H1 (cell line): ENCODE measurements at regions not wholly inside any gene's neighbourhood (a gene's known extent, or its start where the extent isn't known, plus 50 kb on each side); places are given as distances from the start of the nearest gene placed in this dataset.

ENCODE experiments used
- CTCF ChIA-PET: fragments of 300-600 bp; sonication (Branson Sonifier 250); formaldehyde crosslinking; loops from one replicate; lab custom pipeline; 2021; ENCODE audit not compliant: partially characterized antibody; lab: Charles Lee
- POLR2A ChIA-PET: fragments of 300-600 bp; sonication (Branson Sonifier 250); formaldehyde crosslinking; loops from one replicate; lab custom pipeline; 2021; ENCODE audit warnings: inconsistent platforms; ENCODE audit not compliant: partially characterized antibody; lab: Charles Lee
- DNase-seq, 2 experiments: peaks; one replicate each; pipeline versions ENCODE4 v3.0.0 to v3.0.0-alpha.2; 2010 to 2022; ENCODE audit warnings: low spot score in 2 of 2, low read depth in 1 of 2, mixed read lengths in 1 of 2
- FAIRE-seq: peaks from 2 replicates; lab custom pipeline; 2011; peaks lifted over from hg19 to GRCh38; lab: Jason Lieb, UNC
- H2AFZ ChIP-seq: 2 replicates; pipeline ENCODE4 v1.8.1; 2012; ENCODE audit warnings: low read length, inconsistent platforms
- H2AK5ac ChIP-seq: 2 replicates; pipeline ENCODE4 v1.6.1; 2013; ENCODE audit warnings: low read depth, low read length
- H2BK120ac ChIP-seq: replicated peaks from 2 replicates; pipeline ENCODE3; 2013; ENCODE audit warnings: low read depth, low read length, inconsistent platforms
- H2BK12ac ChIP-seq: 2 replicates; pipeline ENCODE4 v1.6.1; 2013; ENCODE audit warnings: low read depth, low read length
- H2BK15ac ChIP-seq: 2 replicates; pipeline ENCODE4 v1.6.1; 2013; ENCODE audit warnings: low read length
- H2BK20ac ChIP-seq: 2 replicates; pipeline ENCODE4 v1.6.1; 2013; ENCODE audit warnings: low read length
- H2BK5ac ChIP-seq: 2 replicates; pipeline ENCODE4 v1.6.1; 2013; ENCODE audit warnings: low read depth, low read length
- H3K14ac ChIP-seq: 2 replicates; pipeline ENCODE4 v1.6.1; 2013; ENCODE audit warnings: inconsistent platforms; ENCODE audit not compliant: insufficient read length
- H3K18ac ChIP-seq: 2 replicates; pipeline ENCODE4 v1.6.1; 2013; ENCODE audit warnings: low read length; ENCODE audit errors: extremely low read depth
- H3K23ac ChIP-seq: 2 replicates; pipeline ENCODE4 v1.6.1; 2013; ENCODE audit warnings: inconsistent platforms; ENCODE audit not compliant: insufficient read length
- H3K23me2 ChIP-seq: 2 replicates; pipeline ENCODE4 v1.6.1; 2013; ENCODE audit warnings: low read depth, low read length
- H3K27ac ChIP-seq: 2 replicates; pipeline ENCODE4 v1.6.1; 2011; ENCODE audit warnings: low read depth, low read length, inconsistent platforms
- H3K27me3 ChIP-seq, 4 experiments: replicated peaks in 1 of 4; 1 replicate in 1 of 4; 2 replicates in 3 of 4; pipeline versions ENCODE4 v1.6.1 to v1.8.1; 2011 to 2013; ENCODE audit warnings: low read length in 3 of 4, mild to moderate bottlenecking in 3 of 4, inconsistent platforms in 2 of 4, mixed read lengths in 2 of 4, moderate library complexity in 1 of 4; ENCODE audit not compliant: control insufficient read depth in 3 of 4, insufficient read depth in 3 of 4; ENCODE audit errors: extremely low read depth in 1 of 4
- H3K36me3 ChIP-seq, 4 experiments: 2 replicates each; pipeline versions ENCODE4 v1.6.1 to v1.8.1; 2011 to 2013; ENCODE audit warnings: mild to moderate bottlenecking in 4 of 4, low read length in 3 of 4, moderate library complexity in 2 of 4, control low read depth in 1 of 4, inconsistent platforms in 1 of 4; ENCODE audit not compliant: insufficient read depth in 4 of 4, control insufficient read depth in 2 of 4
- H3K4ac ChIP-seq: replicated peaks from 2 replicates; pipeline ENCODE3; 2013; ENCODE audit warnings: low read length, low read depth, mixed read lengths, inconsistent platforms; ENCODE audit not compliant: insufficient read length
- H3K4me1 ChIP-seq, 4 experiments: replicated peaks in 1 of 4; 1 replicate in 1 of 4; 2 replicates in 3 of 4; pipeline versions ENCODE4 v1.6.1 to v1.8.1; 2011 to 2013; ENCODE audit warnings: low read length in 3 of 4, inconsistent platforms in 2 of 4, mixed read lengths in 1 of 4; ENCODE audit not compliant: insufficient read depth in 4 of 4, control insufficient read depth in 3 of 4
- H3K4me2 ChIP-seq, 2 experiments: 2 replicates each; pipeline versions ENCODE4 v1.6.1 to v1.8.1; 2011 to 2013; ENCODE audit warnings: low read depth in 2 of 2, low read length in 2 of 2, control low read depth in 1 of 2, inconsistent platforms in 1 of 2, mild to moderate bottlenecking in 1 of 2; ENCODE audit not compliant: insufficient read depth in 1 of 2
- H3K4me3 ChIP-seq, 4 experiments: fragments of 200-600, 300-600 bp in 1 of 4; sonication (generic), shearing (Covaris generic), sonication (Bioruptor Twin) in 1 of 4; 2 replicates each; pipeline versions ENCODE4 v1.5.1 to v1.8.1; 2011 to 2016; ENCODE audit warnings: low read length in 4 of 4, low read depth in 3 of 4, control low read depth in 2 of 4, inconsistent platforms in 2 of 4, mild to moderate bottlenecking in 2 of 4, mixed read lengths in 1 of 4, moderate library complexity in 1 of 4; ENCODE audit not compliant: insufficient read depth in 2 of 4; ENCODE audit errors: extremely low read depth in 1 of 4
- H3K56ac ChIP-seq: replicated peaks from 2 replicates; pipeline ENCODE3; 2013; ENCODE audit warnings: low read depth, mild to moderate bottlenecking, mixed read lengths, low read length, inconsistent platforms; ENCODE audit not compliant: insufficient read length
- H3K79me1 ChIP-seq: 2 replicates; pipeline ENCODE4 v1.6.1; 2013; ENCODE audit warnings: low read depth, low read length, control low read depth
- H3K79me2 ChIP-seq, 2 experiments: 2 replicates each; pipeline versions ENCODE4 v1.6.1 to v1.8.1; 2012 to 2013; ENCODE audit warnings: low read length in 2 of 2, mild to moderate bottlenecking in 2 of 2, inconsistent platforms in 1 of 2; ENCODE audit not compliant: insufficient read depth in 2 of 2, control insufficient read depth in 1 of 2
- H3K9ac ChIP-seq, 4 experiments: replicated peaks in 1 of 4; 1 replicate in 1 of 4; 2 replicates in 3 of 4; pipeline versions ENCODE4 v1.6.1 to v1.8.1; 2011 to 2013; ENCODE audit warnings: low read depth in 3 of 4, low read length in 3 of 4, control low read depth in 2 of 4, mild to moderate bottlenecking in 2 of 4, moderate library complexity in 2 of 4, inconsistent platforms in 1 of 4; ENCODE audit errors: extremely low read depth in 1 of 4
- H3K9me3 ChIP-seq, 2 experiments: 2 replicates each; pipeline versions ENCODE4 v1.6.1 to v1.8.1; 2012 to 2013; ENCODE audit warnings: mild to moderate bottlenecking in 2 of 2, moderate library complexity in 2 of 2, control low read depth in 1 of 2, inconsistent platforms in 1 of 2, low read depth in 1 of 2, low read length in 1 of 2, mixed read lengths in 1 of 2; ENCODE audit not compliant: insufficient read depth in 2 of 2
- H4K20me1 ChIP-seq, 2 experiments: replicated peaks in 1 of 2; 2 replicates each; pipeline versions ENCODE3 to v1.8.1; 2011 to 2013; ENCODE audit warnings: inconsistent platforms in 2 of 2, low read length in 2 of 2, mild to moderate bottlenecking in 1 of 2; ENCODE audit not compliant: insufficient read depth in 2 of 2, control insufficient read depth in 1 of 2
- H4K5ac ChIP-seq: 2 replicates; pipeline ENCODE4 v1.6.1; 2013; ENCODE audit warnings: low read length, low read depth, mixed read lengths, inconsistent platforms; ENCODE audit not compliant: insufficient read length
- H4K8ac ChIP-seq: 2 replicates; pipeline ENCODE4 v1.8.0; 2013; ENCODE audit warnings: mild to moderate bottlenecking, moderate library complexity, low read length, inconsistent platforms; ENCODE audit not compliant: insufficient read depth; ENCODE audit errors: extremely low read depth
- H4K91ac ChIP-seq: replicated peaks from 2 replicates; pipeline ENCODE3; 2013; ENCODE audit warnings: low read length, mixed read lengths, inconsistent platforms; ENCODE audit not compliant: insufficient read length
- ASH2L ChIP-seq: fragments of 200-600, 300-600 bp; sonication (generic); IDR thresholded peaks from one replicate; pipeline ENCODE4 v1.7.1; 2017; ENCODE audit warnings: low read length
- ATF2 ChIP-seq: IDR thresholded peaks from 2 replicates; pipeline ENCODE4 v1.6.1; 2012; ENCODE audit warnings: low read length, inconsistent platforms
- CBX5 ChIP-seq: fragments of 300-800, 300-1000 bp; sonication (generic); IDR thresholded peaks from 2 replicates; pipeline ENCODE4 v1.7.1; 2016; ENCODE audit warnings: antibody characterized with exemption, low read length, low read depth
- CBX8 ChIP-seq: fragments of 300-800, 300-1000 bp; sonication (generic); IDR thresholded peaks from 2 replicates; pipeline ENCODE4 v1.7.1; 2016; ENCODE audit warnings: low read depth, low read length, borderline replicate concordance
- EP300 ChIP-seq, 2 experiments: IDR thresholded peaks; 1 replicate in 1 of 2; 2 replicates in 1 of 2; pipeline ENCODE4 v1.6.1; 2011 to 2012; ENCODE audit warnings: low read depth in 2 of 2, low read length in 2 of 2, mild to moderate bottlenecking in 2 of 2, borderline replicate concordance in 1 of 2, inconsistent platforms in 1 of 2, moderate library complexity in 1 of 2
- NRF1 ChIP-seq: IDR thresholded peaks from 2 replicates; pipeline ENCODE4 v1.6.1; 2011; ENCODE audit warnings: mild to moderate bottlenecking, low read depth, low read length, improper control_type of control experiment
- SAP30 ChIP-seq: fragments of 300-600 bp; sonication (generic); IDR thresholded peaks from 2 replicates; pipeline ENCODE4 v1.7.1; 2012; ENCODE audit warnings: low read length, moderate library complexity, mild to moderate bottlenecking, inconsistent platforms; ENCODE audit not compliant: insufficient read depth, insufficient replicate concordance
- SIRT6 ChIP-seq: IDR thresholded peaks from one replicate; pipeline ENCODE4 v1.7.1; 2012; ENCODE audit warnings: low read length, inconsistent platforms
- SP2 ChIP-seq: IDR thresholded peaks from 2 replicates; pipeline ENCODE4 v1.6.1; 2012; ENCODE audit warnings: mild to moderate bottlenecking, low read length, inconsistent platforms
- SUZ12 ChIP-seq: fragments of 200-600 bp; sonication (generic); IDR thresholded peaks from 2 replicates; pipeline ENCODE4 v1.6.1; 2012; ENCODE audit warnings: mild to moderate bottlenecking, inconsistent platforms, low read length, moderate library complexity, mixed read lengths
- TBP ChIP-seq: IDR thresholded peaks from 2 replicates; pipeline ENCODE4 v1.6.1; 2011; ENCODE audit warnings: low read depth, low read length, improper control_type of control experiment
- WGBS, 2 experiments: shearing (Covaris generic) in 1 of 2; methylation state at CpG; one replicate each; pipeline versions ENCODE4 v1.1.6 to v1.1.7; 2013 to 2015; ENCODE audit warnings: low lambda C conversion rate in 2 of 2, mixed read lengths in 2 of 2, inconsistent platforms in 1 of 2, low coverage in 1 of 2, missing lambda C conversion rate in 1 of 2; ENCODE audit not compliant: insufficient replicate concordance in 2 of 2, insufficient coverage in 1 of 2, insufficient read length in 1 of 2; ENCODE audit errors: extremely low coverage in 1 of 2, missing lambda C conversion rate in 1 of 2; 5-methylcytosine and 5-hydroxymethylcytosine counted together

DNA sequence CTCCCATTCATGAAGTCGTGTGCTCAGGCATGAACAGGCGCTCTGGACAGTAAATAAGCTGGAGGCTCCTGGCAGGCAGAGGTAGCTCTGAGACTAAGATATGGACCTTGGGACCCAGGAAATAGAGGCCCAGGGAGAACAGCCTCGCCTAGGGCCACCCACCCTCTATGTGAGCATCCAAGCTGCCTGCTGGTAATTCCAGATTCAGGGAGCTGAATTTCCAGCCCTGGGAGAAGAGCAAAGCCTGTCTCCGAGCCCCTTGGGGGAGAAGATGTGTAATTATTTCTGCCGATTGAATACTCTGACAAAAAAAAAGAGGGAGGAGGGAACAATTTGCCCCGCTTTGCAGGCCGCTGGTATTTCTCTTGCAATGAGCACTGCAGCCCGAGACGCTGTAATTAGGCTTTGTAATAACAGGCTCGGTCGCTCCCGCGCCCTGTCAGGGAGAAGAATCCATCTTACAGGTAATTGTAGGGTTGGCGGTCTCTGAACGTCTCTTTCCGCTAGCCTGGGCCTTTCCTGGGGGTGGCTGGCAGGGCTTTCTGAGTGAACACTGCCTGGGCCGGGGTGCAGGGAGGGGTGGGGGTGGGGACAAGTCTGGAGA is 131.5 kb downstream of the WNT7A start:
- H2BK12ac ChIP-seq, result no peak overlapping the region
- H2BK120ac ChIP-seq, result no peak overlapping the region
- no peak overlapping the region for H3K18ac ChIP-seq
- no peak overlapping the region for H3K23ac ChIP-seq
- H3K4me1 ChIP-seq, result no peaks in the 10 kb centered on the region
- H3K9ac ChIP-seq, result no peak overlapping the region
- no peak overlapping the region for H3K14ac ChIP-seq
- H3K56ac ChIP-seq, result no peak overlapping the region
- no peak for DNase-seq
- no peak overlapping the region for H2AK5ac ChIP-seq
- H3K23me2 ChIP-seq, result 0 out of 2 replicates have a peak, but pooled peaks cover 2% of the 10 kb centered on the region
- H3K9me3 ChIP-seq, result peaks cover 5 to 10% of the 10 kb centered on the region in 2 experiments; a peak in 1 of 4 replicates
- no peak overlapping the region for H4K91ac ChIP-seq
- no peak overlapping the region for H3K27ac ChIP-seq
- POLR2A ChIA-PET, result no interaction called here
- no peak overlapping the region for H2BK5ac ChIP-seq
- H4K8ac ChIP-seq, result no peak overlapping the region
- H3K79me1 ChIP-seq, result no peaks in the 10 kb centered on the region
- H3K4me2 ChIP-seq, result no peak overlapping the region
- H3K36me3 ChIP-seq, result no peaks in the 10 kb centered on the region
- CTCF ChIA-PET, result interaction anchor here (0.8 kb wide), 1 partner anchor 18 kb away, joined by 3 read pairs; no protein-coding TSS in a partner anchor
- 89% methylated on average over 17 of the region's 17 CpGs; no CpG with 5 or more reads in 1 of the 2 experiments for WGBS, 2 experiments
- H2BK20ac ChIP-seq, result no peak overlapping the region
- no peak overlapping the region for H3K4ac ChIP-seq
- no peak overlapping the region for H2BK15ac ChIP-seq
- FAIRE-seq, result no peak
- H3K4me3 ChIP-seq, result no peak overlapping the region
- no peaks in the 10 kb centered on the region for H3K27me3 ChIP-seq
- no peak overlapping the region for H4K5ac ChIP-seq
- TF ChIP-seq ATF2 (no peak), SAP30 (no peak), SP2 (no peak), TBP (no peak), SUZ12 (no peak), SIRT6 (no peak), ASH2L (no peak), EP300 (IDR thresholded peaks at IDR 0.05; ENCODE audit: borderline replicate concordance in 1 of 2, low read depth in 2 of 2, low read length in 2 of 2) (no peak), CBX5 (no peak), CBX8 (no peak), NRF1 (no peak)
- no peak overlapping the region for H2AFZ ChIP-seq
- no peaks in the 10 kb centered on the region for H3K79me2 ChIP-seq
- peaks cover 0 to 2% of the 10 kb centered on the region in 2 experiments for H4K20me1 ChIP-seq
